Activated T-cell treated with anti-CD3 and anti-CD28 coated beads, Interleukin-2, amount 50 U/mL, for 4 hours (primary cell): ENCODE measurements at regions not wholly inside any gene's neighbourhood (a gene's known extent, or its start where the extent isn't known, plus 50 kb on each side); places are given as distances from the start of the nearest gene placed in this dataset.
A peak's percentile ranks its signal among the peaks of the same experiment; 100 is the strongest.
"Not testable (repeated sequence)": the region's sequence is repeated elsewhere in the genome, so short reads cannot be mapped to it uniquely, and the experiment has no call there.

Experiments
- ATAC-seq, 2 donors: fragments of 200-7000 bp; cut with Tn5 transposase; one replicate each; pipeline ENCODE4 v1.10.0; 2021
- DNase-seq: peaks from one replicate; pipeline ENCODE4 v3.0.0-alpha.2; 2020
- H3K27me3 Mint-ChIP-seq: one replicate; pipeline ENCODE4 v1.8.0; 2021; ENCODE audit warnings: low read depth, mixed read lengths
- H3K36me3 Mint-ChIP-seq: one replicate; pipeline ENCODE4 v1.8.0; 2022; ENCODE audit warnings: mixed read lengths; ENCODE audit not compliant: insufficient read depth
- H3K4me1 Mint-ChIP-seq: one replicate; pipeline ENCODE4 v1.8.0; 2021; ENCODE audit warnings: low read depth, mixed read lengths
- H3K4me3 Mint-ChIP-seq: one replicate; pipeline ENCODE4 v1.8.0; 2021; ENCODE audit warnings: mild to moderate bottlenecking, moderate library complexity, mixed read lengths
- H3K9me3 Mint-ChIP-seq: one replicate; pipeline ENCODE4 v1.8.0; 2021; ENCODE audit warnings: mixed read lengths

- not testable (repeated sequence) for H3K9me3 Mint-ChIP-seq, DNase-seq, H3K27me3 Mint-ChIP-seq, H3K4me3 Mint-ChIP-seq, H3K4me1 Mint-ChIP-seq, H3K36me3 Mint-ChIP-seq
- peak in 1 of 2 donors; percentile 88 for ATAC-seq
Measured at GRCh38 chr16:33128982-33129634, 64.9 kb upstream of the TP53TG3C start.
